SK-N-SH (cell line): ENCODE measurements at regions not wholly inside any gene's neighbourhood (a gene's known extent, or its start where the extent isn't known, plus 50 kb on each side); places are given as distances from the start of the nearest gene placed in this dataset.

ENCODE experiments used
- CTCF ChIA-PET: fragments of 300-600, 350-600 bp; formaldehyde crosslinking; extraction: SDS; loops from one replicate; lab custom pipeline; 2021; lab: Yijun Ruan, JAX
- POLR2A ChIA-PET: fragments of 350-600 bp; sonication (Branson Sonifier 250); formaldehyde crosslinking; extraction: SDS; loops from one replicate; lab custom pipeline; 2020; ENCODE audit warnings: antibody characterized with exemption, inconsistent platforms; lab: Yijun Ruan, JAX
- DNase-seq: peaks from one replicate; pipeline ENCODE4 v3.0.0; 2012
- H2AFZ ChIP-seq: fragments of 200-600 bp; sonication (generic); 2 replicates; pipeline ENCODE4 v1.8.1; 2016; ENCODE audit warnings: antibody characterized with exemption, mild to moderate bottlenecking, low read depth
- H3F3A ChIP-seq: fragments of 200-600 bp; sonication (generic); replicated peaks from 2 replicates; pipeline ENCODE3; 2016; ENCODE audit warnings: antibody characterized with exemption, mild to moderate bottlenecking; ENCODE audit not compliant: insufficient read depth
- H3K27ac ChIP-seq, 2 experiments: fragments of 200-500 bp in 1 of 2; fragments of 200-600 bp in 1 of 2; sonication (Bioruptor generic) in 1 of 2; sonication (generic), shearing (Covaris generic) in 1 of 2; 2 replicates each; pipeline versions ENCODE4 v1.5.1 to v1.6.1; 2014 to 2016; ENCODE audit warnings: low read depth in 2 of 2, inconsistent platforms in 1 of 2, low read length in 1 of 2, mild to moderate bottlenecking in 1 of 2, mixed read lengths in 1 of 2
- H3K27me3 ChIP-seq: fragments of 200-600 bp; sonication (generic), shearing (Covaris generic); 2 replicates; pipeline ENCODE4 v1.6.1; 2016; ENCODE audit warnings: mixed run types; ENCODE audit not compliant: insufficient read depth
- H3K36me3 ChIP-seq, 2 experiments: fragments of 200-500 bp in 1 of 2; fragments of 200-600 bp in 1 of 2; sonication (Bioruptor generic) in 1 of 2; sonication (generic) in 1 of 2; replicated peaks in 1 of 2; 2 replicates each; pipeline versions ENCODE3 to v1.5.1; 2014 to 2016; ENCODE audit warnings: low read length in 1 of 2, mild to moderate bottlenecking in 1 of 2; ENCODE audit not compliant: insufficient read depth in 2 of 2, control insufficient read depth in 1 of 2
- H3K4me1 ChIP-seq, 2 experiments: fragments of 200-500 bp in 1 of 2; fragments of 200-600 bp in 1 of 2; sonication (Bioruptor generic) in 1 of 2; sonication (generic), shearing (Covaris generic) in 1 of 2; 2 replicates each; pipeline versions ENCODE4 v1.5.1 to v1.6.1; 2014 to 2016; ENCODE audit warnings: low read depth in 1 of 2, low read length in 1 of 2, mixed run types in 1 of 2; ENCODE audit not compliant: insufficient read depth in 2 of 2, control insufficient read depth in 1 of 2
- H3K4me2 ChIP-seq: fragments of 200-600 bp; sonication (generic), shearing (Covaris generic); 2 replicates; pipeline ENCODE4 v1.6.1; 2017; ENCODE audit warnings: mixed run types
- H3K4me3 ChIP-seq, 2 experiments: fragments of 200-500 bp in 1 of 2; fragments of 200-600 bp in 1 of 2; sonication (Bioruptor generic) in 1 of 2; sonication (generic), shearing (Covaris generic) in 1 of 2; 2 replicates each; pipeline versions ENCODE4 v1.5.1 to v1.8.1; 2014 to 2016; ENCODE audit warnings: low read depth in 2 of 2, inconsistent platforms in 1 of 2, low read length in 1 of 2, mild to moderate bottlenecking in 1 of 2, mixed read lengths in 1 of 2, moderate library complexity in 1 of 2
- H3K79me2 ChIP-seq: fragments of 200-600 bp; sonication (generic); 2 replicates; pipeline ENCODE4 v1.8.1; 2017; ENCODE audit warnings: mild to moderate bottlenecking; ENCODE audit not compliant: insufficient read depth
- H3K9ac ChIP-seq: fragments of 200-600 bp; sonication (generic); 2 replicates; pipeline ENCODE4 v1.6.1; 2017; ENCODE audit warnings: mixed run types
- H3K9me2 ChIP-seq: fragments of 200-600 bp; sonication (generic); 2 replicates; pipeline ENCODE4 v1.6.1; 2017; ENCODE audit warnings: mixed run types
- H3K9me3 ChIP-seq: fragments of 200-600 bp; sonication (generic); 2 replicates; pipeline ENCODE4 v1.6.1; 2017; ENCODE audit warnings: mixed run types, mild to moderate bottlenecking, moderate library complexity
- H4K20me1 ChIP-seq: fragments of 200-600 bp; sonication (generic); 2 replicates; pipeline ENCODE4 v1.6.1; 2017; ENCODE audit warnings: mild to moderate bottlenecking, mixed run types; ENCODE audit not compliant: insufficient read depth
- CHD2 ChIP-seq: fragments of 150-350 bp; IDR thresholded peaks from 2 replicates; pipeline ENCODE4 v1.6.1; 2018; ENCODE audit warnings: low read length; ENCODE audit not compliant: partially characterized antibody
- EZH2phosphoT487 ChIP-seq: fragments of 200-600 bp; sonication (generic); IDR thresholded peaks from 2 replicates; pipeline ENCODE4 v1.6.1; 2017; ENCODE audit warnings: low read depth, mixed run types, mild to moderate bottlenecking, antibody characterized with exemption, moderate library complexity, borderline replicate concordance
- FOSL2 ChIP-seq: IDR thresholded peaks from 2 replicates; pipeline ENCODE4 v1.4.0; 2012; ENCODE audit warnings: low read depth, mild to moderate bottlenecking, moderate library complexity, borderline replicate concordance
- FOXM1 ChIP-seq: IDR thresholded peaks from 2 replicates; pipeline ENCODE4 v1.4.0; 2012; ENCODE audit warnings: low read depth, mild to moderate bottlenecking
- GABPA ChIP-seq: IDR thresholded peaks from 2 replicates; pipeline ENCODE4 v1.4.0; 2012; ENCODE audit warnings: low read depth, mild to moderate bottlenecking
- JUND ChIP-seq: IDR thresholded peaks from 2 replicates; pipeline ENCODE4 v1.4.0; 2012
- MXI1 ChIP-seq: IDR thresholded peaks from 2 replicates; pipeline ENCODE4 v1.6.1; 2012; ENCODE audit warnings: mild to moderate bottlenecking, low read depth, low read length, improper control_type of control experiment
- POLR2AphosphoS5 ChIP-seq: IDR thresholded peaks from 2 replicates; pipeline ENCODE4 v1.6.1; 2012; ENCODE audit warnings: low read depth, low read length
- RAD21 ChIP-seq: IDR thresholded peaks from 2 replicates; pipeline ENCODE4 v1.6.1; 2012; ENCODE audit warnings: mild to moderate bottlenecking, low read length
- RCOR1 ChIP-seq: fragments of 150-350 bp; IDR thresholded peaks from 2 replicates; pipeline ENCODE4 v1.6.1; 2017; ENCODE audit warnings: antibody characterized with exemption, low read length
- RFX5 ChIP-seq: IDR thresholded peaks from 2 replicates; pipeline ENCODE4 v1.6.1; 2012; ENCODE audit warnings: mild to moderate bottlenecking, improper control_type of control experiment, low read length
- RXRA ChIP-seq: IDR thresholded peaks from 2 replicates; pipeline ENCODE4 v1.4.0; 2012; ENCODE audit warnings: low read depth, mild to moderate bottlenecking, borderline replicate concordance
- TAF1 ChIP-seq: IDR thresholded peaks from 2 replicates; pipeline ENCODE4 v1.6.1; 2012; ENCODE audit warnings: low read depth, mild to moderate bottlenecking, low read length, moderate library complexity, borderline replicate concordance
- TCF12 ChIP-seq: IDR thresholded peaks from 2 replicates; pipeline ENCODE4 v1.4.0; 2012
- YY1 ChIP-seq: IDR thresholded peaks from 2 replicates; pipeline ENCODE4 v1.4.0; 2012; ENCODE audit warnings: low read depth, mild to moderate bottlenecking
- WGBS: methylation state at CpG from one replicate; pipeline ENCODE4 v1.1.6; 2017; ENCODE audit warnings: low lambda C conversion rate; 5-methylcytosine and 5-hydroxymethylcytosine counted together
- TF ChIP-seq, protein P1 (sequence below): IDR thresholded peaks from 2 replicates; pipeline ENCODE4 v1.4.0; 2012; ENCODE audit warnings: low read depth
- TF ChIP-seq, protein P2 (sequence below): fragments of 200-600 bp; sonication (generic); IDR thresholded peaks from 2 replicates; pipeline ENCODE4 v1.6.1; 2017; ENCODE audit warnings: antibody characterized with exemption, mild to moderate bottlenecking, moderate library complexity
- TF ChIP-seq, protein P3 (sequence below): IDR thresholded peaks from 2 replicates; pipeline ENCODE4; 2012
- TF ChIP-seq, protein P4 (sequence below): fragments of 150-350 bp; IDR thresholded peaks from 2 replicates; pipeline ENCODE4 v1.6.1; 2016; ENCODE audit warnings: mild to moderate bottlenecking, low read depth, low read length

DNA sequence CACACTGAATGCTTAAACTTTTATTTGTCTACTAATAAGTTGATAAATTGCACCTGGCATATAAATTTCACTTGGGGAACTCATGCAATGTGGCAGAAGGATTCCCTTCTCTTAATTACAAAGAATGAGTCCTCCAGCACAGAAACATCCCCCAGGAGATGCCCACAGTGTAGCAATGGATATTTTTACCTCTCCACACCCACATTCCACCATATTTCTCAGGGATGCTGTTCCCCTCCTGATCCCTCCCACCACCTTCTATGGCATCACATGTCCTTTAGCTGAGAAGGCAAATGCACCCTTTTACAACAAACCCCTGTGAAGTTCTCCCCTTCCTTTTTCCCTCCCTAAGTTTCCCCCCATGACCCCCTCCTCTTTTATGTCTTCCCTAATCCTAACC is 56.1 kb upstream of the UBASH3B start:
- no peaks in the 10 kb centered on the region for H3K9me2 ChIP-seq

DNA sequence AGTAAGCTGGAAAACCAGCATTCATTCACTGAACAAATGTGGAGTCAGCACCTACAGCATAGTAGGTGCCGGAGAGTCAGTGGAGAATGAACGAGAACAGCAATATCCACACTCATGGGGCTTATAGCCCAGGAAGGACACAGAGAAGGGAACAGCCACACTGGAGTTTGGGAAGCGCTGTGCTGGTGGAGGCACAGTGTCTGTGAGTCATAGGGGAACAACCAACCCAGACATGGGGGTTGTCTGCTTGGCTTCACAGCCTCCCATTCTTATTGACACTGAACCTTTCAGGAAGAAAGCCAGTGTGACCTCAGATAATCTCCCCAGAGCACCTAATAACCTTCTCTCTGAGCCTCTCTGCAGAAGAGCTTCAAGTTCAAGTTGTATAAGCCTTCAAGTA is 56.6 kb upstream of the UBASH3B start:
- DNase-seq, result no peak
- Histone ChIP-seq H3K9ac (no peak overlapping the region), H3K27ac (peak overlapping the region in 1 of 2 experiments; percentile 43; a peak in 1 of 4 replicates), H4K20me1 (no peaks in the 10 kb centered on the region), H3K79me2 (no peaks in the 10 kb centered on the region), H3F3A (no peaks in the 10 kb centered on the region), H2AFZ (no peak overlapping the region), H3K4me3 (no peak overlapping the region), H3K9me2 (no peaks in the 10 kb centered on the region), H3K36me3 (no peaks in the 10 kb centered on the region), H3K4me2 (no peak overlapping the region), H3K9me3 (no peaks in the 10 kb centered on the region), H3K4me1 (no peaks in the 10 kb centered on the region; a peak in 1 of 4 replicates), H3K27me3 (no peaks in the 10 kb centered on the region)
- WGBS, result 86% methylated on average over 3 of the region's 3 CpGs
- POLR2A ChIA-PET, result no interaction called here
- TF ChIP-seq TAF1 (no peak), TCF12 (peak; percentile 19; the same call in 1 of the 2 replicates), FOXM1 (no peak)
- TF ChIP-seq, protein P1, sequence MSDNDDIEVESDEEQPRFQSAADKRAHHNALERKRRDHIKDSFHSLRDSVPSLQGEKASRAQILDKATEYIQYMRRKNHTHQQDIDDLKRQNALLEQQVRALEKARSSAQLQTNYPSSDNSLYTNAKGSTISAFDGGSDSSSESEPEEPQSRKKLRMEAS, result no peak
- CTCF ChIA-PET, result interaction anchor here (1.6 kb wide), 1 partner anchor 11 kb away, joined by 3 read pairs; no protein-coding TSS in a partner anchor

More for the DNA sequence above, 56.1 kb upstream of the UBASH3B start:
- Histone ChIP-seq H3K4me3 (no peak overlapping the region), H2AFZ (no peak overlapping the region), H3K27me3 (no peaks in the 10 kb centered on the region), H3K9me3 (no peaks in the 10 kb centered on the region), H3K27ac (peak overlapping the region in 1 of 2 experiments; percentile 43; a peak in 1 of 4 replicates), H3K9ac (no peak overlapping the region), H4K20me1 (no peaks in the 10 kb centered on the region), H3K4me1 (no peaks in the 10 kb centered on the region; a peak in 1 of 4 replicates), H3K36me3 (no peaks in the 10 kb centered on the region)
- POLR2A ChIA-PET, result no interaction called here
- no peak for DNase-seq
- TF ChIP-seq FOSL2, result no peak
- no peak for TF ChIP-seq TAF1
- TF ChIP-seq, protein P1, result no peak
- TF ChIP-seq, protein P2, sequence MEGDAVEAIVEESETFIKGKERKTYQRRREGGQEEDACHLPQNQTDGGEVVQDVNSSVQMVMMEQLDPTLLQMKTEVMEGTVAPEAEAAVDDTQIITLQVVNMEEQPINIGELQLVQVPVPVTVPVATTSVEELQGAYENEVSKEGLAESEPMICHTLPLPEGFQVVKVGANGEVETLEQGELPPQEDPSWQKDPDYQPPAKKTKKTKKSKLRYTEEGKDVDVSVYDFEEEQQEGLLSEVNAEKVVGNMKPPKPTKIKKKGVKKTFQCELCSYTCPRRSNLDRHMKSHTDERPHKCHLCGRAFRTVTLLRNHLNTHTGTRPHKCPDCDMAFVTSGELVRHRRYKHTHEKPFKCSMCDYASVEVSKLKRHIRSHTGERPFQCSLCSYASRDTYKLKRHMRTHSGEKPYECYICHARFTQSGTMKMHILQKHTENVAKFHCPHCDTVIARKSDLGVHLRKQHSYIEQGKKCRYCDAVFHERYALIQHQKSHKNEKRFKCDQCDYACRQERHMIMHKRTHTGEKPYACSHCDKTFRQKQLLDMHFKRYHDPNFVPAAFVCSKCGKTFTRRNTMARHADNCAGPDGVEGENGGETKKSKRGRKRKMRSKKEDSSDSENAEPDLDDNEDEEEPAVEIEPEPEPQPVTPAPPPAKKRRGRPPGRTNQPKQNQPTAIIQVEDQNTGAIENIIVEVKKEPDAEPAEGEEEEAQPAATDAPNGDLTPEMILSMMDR, result no peak
- TF ChIP-seq FOXM1, result no peak
- TF ChIP-seq TCF12, result no peak
- no peak for TF ChIP-seq POLR2AphosphoS5
- TF ChIP-seq MXI1, result no peak
- no peak for TF ChIP-seq CHD2
- TF ChIP-seq RCOR1, result no peak
- no peak for TF ChIP-seq RXRA
- TF ChIP-seq, protein P3, sequence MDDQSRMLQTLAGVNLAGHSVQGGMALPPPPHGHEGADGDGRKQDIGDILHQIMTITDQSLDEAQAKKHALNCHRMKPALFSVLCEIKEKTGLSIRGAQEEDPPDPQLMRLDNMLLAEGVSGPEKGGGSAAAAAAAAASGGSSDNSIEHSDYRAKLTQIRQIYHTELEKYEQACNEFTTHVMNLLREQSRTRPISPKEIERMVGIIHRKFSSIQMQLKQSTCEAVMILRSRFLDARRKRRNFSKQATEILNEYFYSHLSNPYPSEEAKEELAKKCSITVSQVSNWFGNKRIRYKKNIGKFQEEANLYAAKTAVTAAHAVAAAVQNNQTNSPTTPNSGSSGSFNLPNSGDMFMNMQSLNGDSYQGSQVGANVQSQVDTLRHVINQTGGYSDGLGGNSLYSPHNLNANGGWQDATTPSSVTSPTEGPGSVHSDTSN, result no peak
- no peak for TF ChIP-seq RAD21
- no peak for TF ChIP-seq JUND
- no peak for TF ChIP-seq GABPA
- no peak for TF ChIP-seq YY1
- TF ChIP-seq, protein P4, sequence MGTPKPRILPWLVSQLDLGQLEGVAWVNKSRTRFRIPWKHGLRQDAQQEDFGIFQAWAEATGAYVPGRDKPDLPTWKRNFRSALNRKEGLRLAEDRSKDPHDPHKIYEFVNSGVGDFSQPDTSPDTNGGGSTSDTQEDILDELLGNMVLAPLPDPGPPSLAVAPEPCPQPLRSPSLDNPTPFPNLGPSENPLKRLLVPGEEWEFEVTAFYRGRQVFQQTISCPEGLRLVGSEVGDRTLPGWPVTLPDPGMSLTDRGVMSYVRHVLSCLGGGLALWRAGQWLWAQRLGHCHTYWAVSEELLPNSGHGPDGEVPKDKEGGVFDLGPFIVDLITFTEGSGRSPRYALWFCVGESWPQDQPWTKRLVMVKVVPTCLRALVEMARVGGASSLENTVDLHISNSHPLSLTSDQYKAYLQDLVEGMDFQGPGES, result no peak
- TF ChIP-seq RFX5, result no peak
- no peak for TF ChIP-seq EZH2phosphoT487
- TF ChIP-seq, all 33 proteins: peak for 0
- H3K4me2 ChIP-seq, result no peak overlapping the region
- no peaks in the 10 kb centered on the region for H3K79me2 ChIP-seq
- CTCF ChIA-PET, result no interaction called here
- no peaks in the 10 kb centered on the region for H3F3A ChIP-seq
